Heart left ventricle (tissue), 13 donors: ENCODE measurements at regions not wholly inside any gene's neighbourhood (a gene's known extent, or its start where the extent isn't known, plus 50 kb on each side); places are given as distances from the start of the nearest gene placed in this dataset.

ENCODE experiments used
- CTCF ChIP-seq, 12 donors: fragments of 200-600 bp; sonication (generic) in 4 of 12; IDR thresholded peaks; one replicate each; pipeline versions ENCODE4 v1.5.0 to v1.8.0; 2018 to 2022; ENCODE audit warnings: antibody characterized with exemption in 12 of 12, mild to moderate bottlenecking in 5 of 12
- POLR2A ChIP-seq, 2 donors: fragments of 450-650 bp; IDR thresholded peaks; one replicate each; pipeline ENCODE4 v1.6.1; 2017; ENCODE audit warnings: antibody characterized with exemption in 2 of 2, mild to moderate bottlenecking in 2 of 2, moderate library complexity in 2 of 2
- donor health status: ischemic (EF 13 %, LVEDD 7.1; RV severe dilation, severe dysfunction).
- donor health status: DM: no; HTN: yes; CAD: no.
- donor health status: DM: no; HTN: no; CAD: no.
- donor health status: ischemic (EF 25% LVEDD 6.9; RV normal size, moderate dysfunction).
- donor health status: ischemic (EF 25% LVEDD 5.7; RV mildly dilated, moderate dysfunction).
- donor health status: ischemic (EF 35%, LVEDD 5.7; RV mildly dilated, moderate dysfunction).
- donor health status: nonischemic (EF 11% LVEDD 7.7; RV severe dilation, severe dysfunction).
- donor health status: DM: yes; HTN: yes; CAD: no.
- donor health status: PGD.
- donor health status: ischemic (EF 29% LVEDD 5.4; RV normal size, mild dysfunction).
- donor health status: nonischemic (EF 23%, LVEDD 6.1; RV moderate dilation, normal function).

GRCh38 chr11:38060136-38060535 lies 1462.1 kb upstream of the RAG2 start:
- no peak for TF ChIP-seq CTCF (IDR thresholded peaks at IDR 0.05)
- no peak for TF ChIP-seq POLR2A (IDR thresholded peaks at IDR 0.05)
